ENCODE measurements at regions not wholly inside any gene's neighbourhood (a gene's known extent, or its start where the extent isn't known, plus 50 kb on each side); places are given as distances from the start of the nearest gene placed in this dataset.

DNA sequence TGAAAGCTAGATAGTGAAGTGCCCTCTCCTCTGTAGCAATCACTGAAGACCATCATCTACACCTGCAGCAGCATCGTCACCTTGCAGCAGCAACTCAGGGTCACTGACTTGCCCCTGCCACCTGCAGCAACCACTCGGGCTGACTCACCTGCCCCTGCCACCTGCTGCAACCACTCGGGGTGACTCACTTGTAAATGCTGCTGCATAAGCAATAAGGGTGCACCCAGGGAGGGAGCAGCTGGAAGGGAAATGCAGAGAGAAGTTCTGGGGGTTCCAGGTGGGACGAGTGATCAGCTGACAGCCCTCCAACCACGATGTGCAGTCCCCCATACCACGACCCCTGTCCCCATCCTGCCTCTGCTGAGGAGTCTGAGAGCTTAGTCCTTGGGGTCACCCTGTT is 357.1 kb upstream of the SFSWAP start:
- Histone ChIP-seq H3K4me3 (ENCODE audit: low read length in 2 of 2) (no peak overlapping the region), H3K9ac (ENCODE audit: low read length in 2 of 2) (no peak overlapping the region), H3K27ac (ENCODE audit: low read length) (no peak overlapping the region), H3K9me3 (ENCODE audit: control insufficient read depth in 2 of 2, low read length in 2 of 2) (no peaks in the 10 kb centered on the region), H3K4me1 (ENCODE audit: control insufficient read depth, insufficient read depth, low read length) (no peaks in the 10 kb centered on the region), H3K27me3 (ENCODE audit: control insufficient read depth in 1 of 2, insufficient read depth in 2 of 2, low read length in 2 of 2) (peaks cover 7 to 10% of the 10 kb centered on the region in 2 donors), H3K36me3 (ENCODE audit: control insufficient read depth in 2 of 2, insufficient read depth in 2 of 2, low read length in 2 of 2) (no peaks in the 10 kb centered on the region)

DNA sequence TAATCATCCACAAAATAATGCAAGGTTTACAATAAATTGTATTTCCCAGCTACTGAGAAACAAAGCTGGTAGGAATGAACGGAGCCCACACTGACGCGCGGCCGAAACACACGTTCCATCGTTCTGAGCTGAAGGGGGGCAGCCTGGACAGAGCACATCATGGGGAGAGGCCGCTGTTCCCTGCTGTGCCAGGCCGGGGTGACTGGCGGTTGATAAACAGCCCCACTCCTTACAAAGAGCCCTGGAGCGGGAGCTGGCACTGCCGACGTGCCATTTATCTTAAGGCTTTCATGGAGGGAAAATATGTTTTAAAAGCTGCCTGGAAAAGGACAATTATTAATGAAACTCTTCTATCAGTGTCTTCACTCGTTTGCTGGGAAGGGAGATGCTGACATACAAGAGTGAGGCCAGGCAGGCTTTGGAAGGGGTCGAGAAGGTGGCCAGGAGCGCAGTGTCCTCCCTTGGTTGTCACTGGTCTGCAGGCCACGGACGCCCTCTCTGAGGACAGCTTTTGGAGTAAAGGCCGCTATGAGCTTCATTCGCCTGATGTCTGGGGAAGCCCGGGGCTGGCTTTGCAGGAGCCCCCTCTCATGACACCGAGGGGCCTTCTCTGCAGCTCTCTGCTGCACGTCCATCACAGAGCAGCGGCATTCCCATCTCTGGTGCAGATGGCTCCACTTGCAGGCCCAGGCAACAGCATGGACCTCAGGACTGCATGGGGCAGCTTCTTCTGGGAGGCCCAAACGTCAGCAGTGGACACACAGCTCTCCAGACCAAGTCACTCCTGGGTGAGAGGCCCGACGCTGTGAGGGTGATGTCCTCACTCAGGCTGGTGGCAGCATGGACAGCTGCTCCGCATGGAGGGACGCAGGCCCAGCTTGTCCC is 355.3 kb upstream of the SFSWAP start:
- Histone ChIP-seq H3K9me3 (ENCODE audit: control insufficient read depth in 2 of 2, low read length in 2 of 2) (no peaks in the 10 kb centered on the region), H3K27me3 (ENCODE audit: control insufficient read depth in 1 of 2, insufficient read depth in 2 of 2, low read length in 2 of 2) (peaks cover 2 to 8% of the 10 kb centered on the region in 2 donors), H3K4me1 (ENCODE audit: control insufficient read depth, insufficient read depth, low read length) (no peaks in the 10 kb centered on the region), H3K4me3 (ENCODE audit: low read length in 2 of 2) (no peak overlapping the region), H3K27ac (ENCODE audit: low read length) (no peak overlapping the region), H3K9ac (ENCODE audit: low read length in 2 of 2) (no peak overlapping the region), H3K36me3 (ENCODE audit: control insufficient read depth in 2 of 2, insufficient read depth in 2 of 2, low read length in 2 of 2) (no peaks in the 10 kb centered on the region)

DNA sequence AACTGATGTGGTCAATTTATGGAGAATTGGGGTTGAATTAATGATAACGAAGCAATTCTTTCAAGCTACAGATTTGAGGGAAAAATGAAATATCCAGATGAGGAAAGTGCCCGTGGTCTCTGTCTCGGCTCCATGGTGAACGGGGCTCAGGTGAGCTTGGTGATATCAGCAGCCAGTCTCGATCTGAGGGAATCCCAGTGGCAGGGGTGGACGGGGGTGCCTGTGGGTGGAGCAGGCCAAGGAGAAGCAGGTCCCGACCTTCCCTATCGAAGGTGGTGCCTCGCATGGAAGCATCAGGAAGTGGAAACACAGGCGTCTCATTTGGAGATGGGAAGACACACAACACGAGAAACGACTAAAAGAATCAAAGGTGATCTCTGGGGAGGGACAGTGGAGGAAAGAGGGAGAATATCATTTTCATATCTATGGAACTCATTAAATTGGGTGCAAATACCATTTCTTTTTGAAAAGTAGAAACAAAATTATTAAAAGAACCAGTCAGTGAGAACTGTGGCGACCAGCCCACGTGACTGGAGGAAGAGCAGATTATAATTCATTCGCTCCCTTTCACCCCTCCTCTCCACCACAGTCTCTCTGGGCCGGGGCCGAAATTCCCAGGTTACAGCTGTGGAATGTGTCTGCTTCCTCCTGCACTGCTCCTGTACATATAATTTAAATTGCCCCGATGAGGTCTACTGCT is 354.3 kb upstream of the SFSWAP start:
- Histone ChIP-seq H3K9me3 (ENCODE audit: control insufficient read depth in 2 of 2, low read length in 2 of 2) (no peaks in the 10 kb centered on the region), H3K4me3 (ENCODE audit: low read length in 2 of 2) (no peak overlapping the region), H3K27ac (ENCODE audit: low read length) (no peak overlapping the region), H3K9ac (ENCODE audit: low read length in 2 of 2) (no peak overlapping the region), H3K4me1 (ENCODE audit: control insufficient read depth, insufficient read depth, low read length) (no peaks in the 10 kb centered on the region), H3K27me3 (ENCODE audit: control insufficient read depth in 1 of 2, insufficient read depth in 2 of 2, low read length in 2 of 2) (peaks cover 2 to 8% of the 10 kb centered on the region in 2 donors), H3K36me3 (ENCODE audit: control insufficient read depth in 2 of 2, insufficient read depth in 2 of 2, low read length in 2 of 2) (no peaks in the 10 kb centered on the region)

DNA sequence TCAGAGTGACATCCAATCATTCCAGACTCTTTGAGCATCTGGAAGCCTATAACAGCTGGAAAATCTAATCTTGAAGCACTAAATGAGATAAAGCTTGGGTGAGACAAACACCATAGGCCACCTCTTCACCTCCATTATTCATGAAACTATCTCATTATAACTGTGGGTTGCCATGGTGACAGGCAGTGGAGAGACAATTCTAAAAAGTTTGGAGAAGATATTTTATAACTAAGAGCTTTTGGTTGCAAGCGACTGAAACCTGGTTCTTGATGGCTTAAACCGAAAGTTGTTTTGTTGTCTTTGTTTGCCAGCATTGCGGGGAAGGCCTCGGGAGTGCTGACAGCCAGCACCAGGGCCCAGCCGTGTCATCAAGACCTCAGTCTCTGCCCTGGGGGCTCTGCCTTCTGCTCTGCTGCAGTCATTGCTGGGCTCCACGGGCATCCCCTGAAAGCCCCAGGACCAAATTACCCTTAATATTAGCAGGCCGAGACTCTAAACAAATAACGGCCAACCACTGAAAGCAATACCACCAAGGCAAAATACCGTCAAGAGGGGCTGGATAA is 353.6 kb upstream of the SFSWAP start:
- Histone ChIP-seq H3K9ac (ENCODE audit: low read length in 2 of 2) (no peak overlapping the region), H3K36me3 (ENCODE audit: control insufficient read depth in 2 of 2, insufficient read depth in 2 of 2, low read length in 2 of 2) (no peaks in the 10 kb centered on the region), H3K4me3 (ENCODE audit: low read length in 2 of 2) (no peak overlapping the region), H3K27me3 (ENCODE audit: control insufficient read depth in 1 of 2, insufficient read depth in 2 of 2, low read length in 2 of 2) (peaks cover 2 to 8% of the 10 kb centered on the region in 2 donors), H3K9me3 (ENCODE audit: control insufficient read depth in 2 of 2, low read length in 2 of 2) (no peaks in the 10 kb centered on the region), H3K4me1 (ENCODE audit: control insufficient read depth, insufficient read depth, low read length) (no peaks in the 10 kb centered on the region), H3K27ac (ENCODE audit: low read length) (no peak overlapping the region)

DNA sequence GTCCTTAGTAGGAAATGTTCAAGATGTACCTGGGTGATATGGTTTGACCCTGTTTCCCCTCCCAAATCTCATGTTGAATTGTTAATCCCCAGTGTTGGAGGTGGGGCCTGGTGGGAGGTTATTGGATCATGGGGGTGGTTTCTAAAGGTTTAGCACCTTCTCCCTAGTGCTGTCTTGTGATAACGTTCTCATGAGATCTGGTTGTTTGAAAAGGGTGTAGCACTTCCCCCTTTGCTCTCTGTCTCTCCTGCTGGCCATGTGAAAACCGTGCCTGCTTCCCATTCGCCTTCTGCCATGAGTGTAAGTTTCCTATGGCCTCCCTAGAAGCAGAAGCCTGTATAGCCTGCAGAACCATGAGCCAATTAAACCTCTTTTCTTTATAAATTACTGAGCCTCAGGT is 353.0 kb upstream of the SFSWAP start:
- Histone ChIP-seq H3K4me3 (ENCODE audit: low read length in 2 of 2) (no peak overlapping the region), H3K36me3 (ENCODE audit: control insufficient read depth in 2 of 2, insufficient read depth in 2 of 2, low read length in 2 of 2) (no peaks in the 10 kb centered on the region), H3K9me3 (ENCODE audit: control insufficient read depth in 2 of 2, low read length in 2 of 2) (peaks cover 0 to 2% of the 10 kb centered on the region in 2 donors), H3K27ac (ENCODE audit: low read length) (no peak overlapping the region), H3K4me1 (ENCODE audit: control insufficient read depth, insufficient read depth, low read length) (no peaks in the 10 kb centered on the region), H3K9ac (ENCODE audit: low read length in 2 of 2) (no peak overlapping the region), H3K27me3 (ENCODE audit: control insufficient read depth in 1 of 2, insufficient read depth in 2 of 2, low read length in 2 of 2) (peaks cover 2 to 8% of the 10 kb centered on the region in 2 donors)

DNA sequence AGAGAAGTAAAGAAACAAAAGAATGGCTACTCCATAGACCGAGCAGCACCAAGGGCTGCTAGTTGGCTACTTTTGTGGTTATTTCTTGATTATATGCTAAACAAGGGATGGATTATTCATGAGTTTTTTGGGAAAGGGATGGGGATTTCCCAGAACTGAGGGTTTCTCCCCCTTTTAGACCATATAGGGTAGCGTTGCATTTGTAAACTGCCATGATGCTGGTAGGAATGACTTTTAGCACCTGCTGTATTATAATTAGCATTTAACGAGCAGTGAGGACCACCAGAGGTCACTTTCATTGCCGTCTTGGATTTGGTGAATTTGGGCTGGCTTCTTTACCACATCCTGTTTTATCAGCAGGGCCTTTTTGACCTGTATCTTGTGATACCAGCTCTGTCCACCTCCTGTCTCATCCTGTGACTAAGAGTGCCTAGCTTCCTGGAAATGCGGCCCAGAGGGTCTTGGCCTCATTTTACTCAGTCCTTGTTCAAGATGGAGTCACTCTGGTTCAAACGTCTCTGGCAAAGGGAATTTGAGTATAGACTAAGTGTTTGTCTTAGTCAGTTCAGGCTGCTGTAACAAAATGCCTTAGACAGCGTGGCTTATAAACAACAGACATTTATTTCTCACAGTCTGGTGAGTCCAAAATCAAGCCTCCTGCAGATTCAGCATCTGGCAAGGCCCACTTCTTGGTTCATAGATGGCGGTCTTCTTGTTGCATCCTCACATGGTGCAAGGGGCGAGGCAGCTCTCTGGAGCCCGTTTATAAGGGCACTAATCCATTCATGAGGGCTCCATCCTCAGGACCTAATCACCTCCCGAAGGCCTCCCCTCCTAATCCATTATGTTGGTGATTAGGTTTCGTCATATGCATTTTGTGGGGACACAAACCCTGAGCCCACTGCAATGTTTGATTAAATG is 348.3 kb upstream of the SFSWAP start:
- Histone ChIP-seq H3K9ac (ENCODE audit: low read length in 2 of 2) (no peak overlapping the region), H3K27ac (ENCODE audit: low read length) (no peak overlapping the region), H3K4me3 (ENCODE audit: low read length in 2 of 2) (no peak overlapping the region), H3K9me3 (ENCODE audit: control insufficient read depth in 2 of 2, low read length in 2 of 2) (peaks cover 0 to 7% of the 10 kb centered on the region in 2 donors), H3K4me1 (ENCODE audit: control insufficient read depth, insufficient read depth, low read length) (no peaks in the 10 kb centered on the region), H3K27me3 (ENCODE audit: control insufficient read depth in 1 of 2, insufficient read depth in 2 of 2, low read length in 2 of 2) (peaks cover 0 to 3% of the 10 kb centered on the region in 2 donors), H3K36me3 (ENCODE audit: control insufficient read depth in 2 of 2, insufficient read depth in 2 of 2, low read length in 2 of 2) (no peaks in the 10 kb centered on the region)

DNA sequence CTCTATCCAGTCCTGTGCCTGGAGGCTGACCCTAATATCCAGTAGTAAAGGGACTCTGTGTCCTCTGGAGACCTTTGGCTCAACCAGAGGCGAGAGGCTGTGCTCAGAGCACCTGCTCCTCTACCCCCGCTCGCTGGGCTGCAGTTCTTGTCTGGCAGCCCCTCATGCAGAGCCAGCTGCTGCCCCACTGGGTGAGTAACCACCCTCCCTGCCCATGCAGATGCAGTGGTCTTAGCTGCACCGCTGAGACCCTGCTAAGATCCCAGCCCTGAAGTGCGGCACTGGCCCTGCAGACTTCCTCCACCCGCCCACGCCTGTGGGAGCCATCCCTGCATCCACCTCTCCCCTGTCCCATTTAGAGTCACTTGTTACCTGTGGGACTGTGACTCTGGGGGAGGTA is 347.5 kb upstream of the SFSWAP start:
- no peak overlapping the region for H3K9ac ChIP-seq (ENCODE audit: low read length in 2 of 2)

DNA sequence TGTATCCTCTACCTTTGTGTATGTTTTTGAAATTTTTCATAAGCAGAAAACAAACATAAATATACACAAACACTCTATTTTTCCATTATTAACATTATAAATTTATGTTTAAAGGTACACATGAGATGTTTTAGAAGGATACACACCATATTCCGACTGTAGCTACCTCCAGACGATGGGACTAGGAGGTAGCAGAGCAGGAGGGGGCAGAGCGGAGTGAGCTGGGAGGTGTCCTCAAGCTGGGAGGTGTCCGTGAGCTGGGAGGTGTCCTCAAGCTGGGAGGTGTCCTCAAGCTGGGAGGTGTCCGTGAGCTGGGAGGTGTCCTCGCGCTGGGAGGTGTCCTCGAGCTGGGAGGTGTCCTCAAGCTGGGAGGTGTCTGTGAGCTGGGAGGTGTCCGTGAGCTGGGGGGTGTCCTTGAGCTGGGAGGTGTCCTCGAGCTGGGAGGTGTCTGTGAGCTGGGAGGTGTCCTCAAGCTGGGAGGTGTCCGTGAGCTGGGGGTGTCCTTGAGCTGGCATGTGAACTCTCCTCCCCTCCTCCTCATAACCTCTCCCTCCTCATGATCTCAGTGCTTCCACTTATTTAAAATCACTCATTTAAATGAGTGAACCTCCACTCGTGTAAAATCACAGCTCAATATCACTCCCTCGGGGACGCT is 346.9 kb upstream of the SFSWAP start:
- Histone ChIP-seq H3K36me3 (ENCODE audit: control insufficient read depth in 2 of 2, insufficient read depth in 2 of 2, low read length in 2 of 2) (no peaks in the 10 kb centered on the region), H3K27me3 (ENCODE audit: control insufficient read depth in 1 of 2, insufficient read depth in 2 of 2, low read length in 2 of 2) (peaks cover 0 to 5% of the 10 kb centered on the region in 2 donors), H3K9ac (ENCODE audit: low read length in 2 of 2) (no peak overlapping the region), H3K4me3 (ENCODE audit: low read length in 2 of 2) (no peak overlapping the region), H3K9me3 (ENCODE audit: control insufficient read depth in 2 of 2, low read length in 2 of 2) (peaks cover 0 to 7% of the 10 kb centered on the region in 2 donors), H3K4me1 (ENCODE audit: control insufficient read depth, insufficient read depth, low read length) (no peaks in the 10 kb centered on the region), H3K27ac (ENCODE audit: low read length) (no peak overlapping the region)

More for the DNA sequence above, 347.5 kb upstream of the SFSWAP start:
- Histone ChIP-seq H3K27me3 (ENCODE audit: control insufficient read depth in 1 of 2, insufficient read depth in 2 of 2, low read length in 2 of 2) (peaks cover 0 to 3% of the 10 kb centered on the region in 2 donors), H3K27ac (ENCODE audit: low read length) (no peak overlapping the region), H3K36me3 (ENCODE audit: control insufficient read depth in 2 of 2, insufficient read depth in 2 of 2, low read length in 2 of 2) (no peaks in the 10 kb centered on the region), H3K9me3 (ENCODE audit: control insufficient read depth in 2 of 2, low read length in 2 of 2) (peaks cover 0 to 7% of the 10 kb centered on the region in 2 donors), H3K4me1 (ENCODE audit: control insufficient read depth, insufficient read depth, low read length) (no peaks in the 10 kb centered on the region), H3K4me3 (ENCODE audit: low read length in 2 of 2) (no peak overlapping the region)

DNA sequence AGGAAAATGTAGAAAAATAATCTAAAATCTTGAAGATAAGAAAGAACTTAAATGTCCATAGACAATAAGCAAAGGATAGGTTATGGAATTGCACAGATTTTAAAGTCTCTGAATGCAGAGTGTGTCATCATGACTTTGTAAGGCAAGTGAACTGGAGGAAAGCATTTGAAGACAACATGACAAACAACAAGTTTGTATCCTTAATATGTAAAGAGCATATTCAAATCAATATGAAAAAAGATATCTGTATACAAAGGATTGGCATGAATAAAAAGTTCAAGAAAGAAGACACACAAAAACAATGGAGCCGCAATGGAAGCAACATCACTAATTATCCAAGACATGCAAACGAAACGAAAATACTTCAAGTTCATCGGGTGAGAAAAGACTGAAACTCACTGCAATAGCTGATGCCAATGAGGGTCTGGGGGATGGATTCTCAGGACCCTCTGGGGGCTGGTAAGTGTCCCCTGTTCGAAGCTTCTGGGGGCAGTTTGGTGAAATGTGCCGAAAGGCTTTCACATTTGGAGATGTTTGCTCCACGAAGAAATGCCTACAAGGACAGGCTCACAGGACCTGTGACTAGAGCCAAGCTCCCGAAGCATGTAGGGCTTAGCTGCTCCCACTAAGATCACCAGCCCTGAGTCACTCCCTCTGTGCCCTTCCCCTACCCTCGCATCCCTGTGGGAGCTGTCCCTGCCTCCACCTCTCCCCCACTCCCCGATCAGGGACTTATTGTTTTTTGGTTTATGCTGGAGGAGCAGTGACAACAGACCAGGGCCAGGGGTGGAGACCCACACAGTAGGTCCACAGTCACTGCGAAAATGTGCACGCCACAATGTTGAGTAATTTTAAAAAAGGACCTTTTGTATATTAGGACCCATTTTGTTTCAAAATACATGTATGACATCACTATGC is 345.7 kb upstream of the SFSWAP start:
- Histone ChIP-seq H3K27me3 (ENCODE audit: control insufficient read depth in 1 of 2, insufficient read depth in 2 of 2, low read length in 2 of 2) (peaks cover 0 to 5% of the 10 kb centered on the region in 2 donors), H3K4me3 (ENCODE audit: low read length in 2 of 2) (no peak overlapping the region), H3K9me3 (ENCODE audit: control insufficient read depth in 2 of 2, low read length in 2 of 2) (peaks cover 0 to 7% of the 10 kb centered on the region in 2 donors), H3K27ac (ENCODE audit: low read length) (no peak overlapping the region), H3K36me3 (ENCODE audit: control insufficient read depth in 2 of 2, insufficient read depth in 2 of 2, low read length in 2 of 2) (no peaks in the 10 kb centered on the region), H3K4me1 (ENCODE audit: control insufficient read depth, insufficient read depth, low read length) (no peaks in the 10 kb centered on the region), H3K9ac (ENCODE audit: low read length in 2 of 2) (no peak overlapping the region)

All from stomach smooth muscle (tissue), 2 donors.